Right lung (tissue), 2 donors: ENCODE measurements at regions not wholly inside any gene's neighbourhood (a gene's known extent, or its start where the extent isn't known, plus 50 kb on each side); places are given as distances from the start of the nearest gene placed in this dataset.
"Not testable (repeated sequence)": the region's sequence is repeated elsewhere in the genome, so short reads cannot be mapped to it uniquely, and the experiment has no call there.

Experiments
- DNase-seq, 2 donors: peaks; one replicate each; pipeline ENCODE4 v3.0.0-alpha.2; 2013

DNA sequence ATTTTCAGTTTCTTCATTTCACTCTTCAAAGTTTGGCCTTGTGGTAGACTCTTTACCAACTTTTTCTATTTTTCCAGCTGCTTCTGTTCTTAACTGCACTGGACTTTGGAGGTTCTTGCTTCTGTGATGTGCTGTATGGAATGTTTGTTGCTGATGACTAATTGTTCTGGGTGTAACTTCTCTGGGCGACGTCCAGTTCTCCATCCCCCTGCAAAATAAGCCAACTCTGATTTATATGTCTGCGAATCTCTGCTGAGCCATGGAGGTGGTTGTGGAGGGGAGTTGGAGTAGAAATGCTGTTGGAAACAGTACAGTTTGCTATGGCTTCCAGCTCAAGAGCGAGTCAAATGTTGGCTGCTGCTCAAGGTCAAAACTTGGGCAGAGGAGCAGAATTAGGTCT is 113.9 kb upstream of the DYRK2 start:
- DNase-seq, result no peak

DNA sequence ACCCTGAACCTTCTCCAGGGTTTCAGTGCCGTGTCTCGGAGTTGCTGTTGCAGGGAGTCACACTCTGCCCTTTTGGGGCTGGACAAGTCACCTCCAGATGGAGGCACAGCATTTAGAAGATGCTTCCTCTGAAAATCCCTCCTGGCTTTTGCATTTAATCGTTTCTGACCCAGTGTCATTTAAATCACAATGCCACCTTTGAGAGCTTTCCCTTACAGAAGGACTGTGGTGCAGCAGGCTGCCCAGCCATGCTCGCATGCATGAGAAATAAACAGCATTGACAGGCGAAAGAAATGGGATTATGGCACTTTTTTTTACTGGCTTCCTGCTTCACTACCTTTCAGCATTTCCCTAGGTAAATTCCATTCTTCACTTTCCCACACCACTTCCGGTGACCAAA is 113.4 kb upstream of the DYRK2 start:
- DNase-seq, result no peak

DNA sequence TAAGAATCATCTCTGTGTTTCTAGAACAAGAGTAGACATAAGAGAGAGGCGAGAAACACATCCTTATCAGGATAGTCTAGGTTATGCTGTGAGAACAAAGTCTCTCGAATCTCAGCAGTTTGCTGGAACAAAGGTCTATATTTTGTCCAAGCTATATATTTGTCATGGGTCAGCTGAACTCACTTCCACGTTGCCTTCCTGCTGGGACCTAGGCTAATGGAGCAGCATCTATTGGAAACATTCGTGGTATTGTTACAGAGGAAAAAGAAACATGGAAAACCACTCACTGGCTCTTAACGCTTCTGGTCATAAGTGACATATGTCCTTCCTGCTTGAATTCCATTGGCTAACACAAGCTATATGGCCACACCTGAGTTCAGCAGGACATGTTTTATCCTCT is 112.6 kb upstream of the DYRK2 start:
- DNase-seq, result no peak

DNA sequence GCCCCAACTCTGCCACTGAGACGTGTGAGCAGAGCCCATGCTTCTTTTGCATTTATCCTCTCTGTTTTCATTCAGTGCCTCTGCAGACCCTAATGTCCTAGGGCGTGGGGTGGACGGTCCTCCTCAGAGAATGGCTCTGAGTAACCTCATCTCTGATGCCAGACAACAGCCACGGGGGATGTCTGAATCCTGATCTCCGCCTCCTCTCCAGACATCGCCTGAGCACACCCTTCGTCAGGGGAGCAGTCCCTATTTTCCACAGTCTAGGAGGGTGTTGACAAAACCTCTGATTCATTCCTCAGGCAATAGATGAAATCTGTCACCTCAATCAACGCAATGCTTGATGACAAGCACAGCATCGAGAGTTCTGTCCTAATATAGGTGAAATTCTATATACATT is 109.2 kb upstream of the DYRK2 start:
- no peak for DNase-seq

DNA sequence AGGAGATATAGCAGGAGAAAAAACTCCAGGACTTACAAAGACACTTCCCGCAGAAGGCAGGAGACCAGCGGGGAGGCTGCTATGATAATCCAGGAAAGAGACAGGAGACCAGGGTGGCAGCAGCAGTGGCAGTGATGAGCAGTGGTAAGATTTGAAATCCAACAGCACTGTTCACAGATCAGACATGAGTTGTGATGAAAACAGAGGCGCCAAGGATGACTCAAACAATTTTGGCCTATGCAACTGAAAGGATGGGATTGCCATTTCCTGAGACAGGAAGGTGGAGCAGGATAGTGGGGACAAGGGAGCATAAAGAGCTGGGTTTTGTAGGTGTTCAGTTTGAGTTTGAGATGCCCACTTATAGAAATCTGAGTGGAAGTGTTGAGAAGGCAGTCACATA is 108.6 kb upstream of the DYRK2 start:
- DNase-seq, result no peak

DNA sequence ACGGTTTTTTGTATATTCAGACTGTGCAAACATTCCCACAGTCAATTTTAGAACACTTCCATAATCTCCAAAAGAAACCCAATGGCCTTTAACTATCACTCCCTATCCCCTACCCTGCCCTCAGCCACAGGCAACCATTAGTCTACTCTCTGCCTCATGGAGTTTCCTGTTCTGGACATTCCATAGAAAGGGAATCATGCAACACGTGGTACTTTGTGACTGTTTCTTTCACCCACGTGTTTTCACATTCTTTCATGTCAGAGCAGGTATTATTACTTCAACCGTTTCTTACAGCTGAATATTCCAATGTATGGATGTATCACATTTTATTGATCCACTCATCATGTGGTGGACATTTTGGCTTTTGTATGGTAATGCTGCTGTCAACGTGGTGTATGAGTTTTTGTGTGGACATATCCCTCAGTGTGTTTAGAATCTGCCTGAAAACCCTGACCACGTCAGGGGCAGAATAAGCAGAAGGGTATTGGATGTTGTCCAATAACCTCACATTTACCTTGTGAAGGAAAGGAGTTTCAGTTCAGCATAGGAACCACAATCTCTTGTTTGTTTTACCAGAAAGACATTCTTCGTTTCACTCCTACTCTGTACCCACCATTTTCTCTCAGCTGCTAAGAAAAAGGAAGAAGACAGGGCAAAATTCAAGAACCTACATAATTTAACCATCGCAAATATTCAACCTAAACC is 107.5 kb upstream of the DYRK2 start:
- DNase-seq, result no peak

DNA sequence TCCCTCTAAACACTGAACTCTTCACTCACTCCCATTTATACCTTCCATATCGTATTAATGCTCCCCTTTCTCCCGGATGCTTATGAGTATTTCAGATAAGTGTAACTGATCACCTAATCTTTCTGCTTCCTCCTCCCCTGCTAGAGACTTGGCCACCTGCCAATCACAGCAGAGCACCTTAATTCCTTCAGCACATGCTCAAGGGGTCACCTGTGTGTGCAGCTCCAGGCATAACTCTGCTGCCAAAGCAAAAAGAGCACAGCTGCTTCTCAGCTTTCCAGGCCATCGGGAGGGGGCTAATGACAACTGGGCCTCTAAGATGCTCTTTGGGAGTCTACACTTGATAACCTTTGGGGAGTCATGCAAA is 106.9 kb upstream of the DYRK2 start:
- DNase-seq, result peak in 1 of 2 donors; percentile 18

DNA sequence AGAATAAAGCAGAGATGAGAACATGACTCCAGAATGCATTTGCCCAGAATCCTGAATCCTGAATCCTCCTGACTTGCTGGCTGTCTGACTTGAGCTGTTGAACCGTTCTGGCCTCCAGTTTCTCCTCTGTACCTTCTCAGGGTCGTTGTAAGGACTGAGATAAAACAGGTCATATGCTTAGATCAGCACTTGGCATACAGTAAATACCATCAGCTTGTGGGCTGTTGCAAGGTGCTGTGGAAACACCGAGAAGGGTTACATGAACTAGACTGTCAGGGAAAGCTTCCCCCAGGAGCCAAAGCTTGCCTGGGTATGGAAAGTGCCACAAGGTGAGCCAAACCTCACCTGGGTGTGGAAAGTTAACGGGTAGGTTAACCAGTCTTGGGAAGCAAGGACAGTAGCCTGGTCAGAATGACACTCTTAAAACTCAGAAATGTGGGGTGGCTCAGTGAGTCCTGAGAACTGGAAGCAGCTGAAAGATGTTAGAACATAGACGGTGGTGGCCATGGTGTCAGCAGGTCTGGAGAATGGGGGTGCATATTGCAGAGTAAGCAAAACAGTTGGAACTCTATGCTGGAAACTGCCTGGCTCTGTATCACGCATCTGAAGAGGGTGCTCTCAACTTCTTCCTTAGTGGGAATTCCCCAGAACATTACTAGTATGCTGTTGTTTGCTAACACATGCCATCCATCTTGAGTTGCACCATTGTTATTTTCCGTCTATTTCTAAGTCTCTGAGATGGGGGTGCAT is 105.3 kb upstream of the DYRK2 start:
- no peak for DNase-seq

DNA sequence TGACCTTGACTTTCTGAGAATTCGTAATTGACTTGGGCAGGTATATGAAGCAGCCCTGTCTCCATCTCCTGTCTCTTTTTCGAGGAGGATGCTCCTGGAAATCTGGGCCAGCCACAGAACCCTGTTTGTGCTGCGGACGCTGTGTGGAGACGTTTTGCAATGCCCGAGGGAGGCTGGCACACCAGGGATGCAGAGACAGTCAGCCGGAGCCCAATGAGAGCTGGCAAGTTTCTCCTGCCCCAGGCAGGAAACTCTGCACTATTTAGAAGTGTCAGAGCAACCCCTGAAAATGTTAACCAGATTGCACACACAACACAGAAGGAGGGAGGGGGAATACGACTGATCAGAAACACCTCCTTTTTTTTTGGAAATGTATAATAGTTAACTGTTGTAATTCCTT is 103.2 kb upstream of the DYRK2 start:
- no peak for DNase-seq

DNA sequence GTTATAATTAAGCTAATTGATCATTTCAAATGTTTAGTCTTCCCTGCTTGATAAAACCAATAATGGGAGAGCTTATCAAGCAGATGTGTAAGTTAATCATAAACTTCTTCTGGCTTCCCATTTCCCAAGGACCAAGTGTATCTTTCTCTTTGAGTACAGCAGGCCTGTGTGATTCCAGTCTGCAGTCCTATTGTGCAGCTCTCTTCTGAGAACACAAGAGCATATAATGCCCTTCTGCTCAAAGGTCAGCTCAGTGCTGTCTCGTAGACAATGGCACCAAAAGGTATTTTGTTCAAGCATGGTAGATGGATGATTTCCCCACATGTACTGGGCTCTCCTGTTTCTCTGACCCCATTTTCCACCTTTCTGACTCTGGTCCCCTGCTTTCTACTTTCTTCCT is 101.8 kb upstream of the DYRK2 start:
- no peak for DNase-seq

DNA sequence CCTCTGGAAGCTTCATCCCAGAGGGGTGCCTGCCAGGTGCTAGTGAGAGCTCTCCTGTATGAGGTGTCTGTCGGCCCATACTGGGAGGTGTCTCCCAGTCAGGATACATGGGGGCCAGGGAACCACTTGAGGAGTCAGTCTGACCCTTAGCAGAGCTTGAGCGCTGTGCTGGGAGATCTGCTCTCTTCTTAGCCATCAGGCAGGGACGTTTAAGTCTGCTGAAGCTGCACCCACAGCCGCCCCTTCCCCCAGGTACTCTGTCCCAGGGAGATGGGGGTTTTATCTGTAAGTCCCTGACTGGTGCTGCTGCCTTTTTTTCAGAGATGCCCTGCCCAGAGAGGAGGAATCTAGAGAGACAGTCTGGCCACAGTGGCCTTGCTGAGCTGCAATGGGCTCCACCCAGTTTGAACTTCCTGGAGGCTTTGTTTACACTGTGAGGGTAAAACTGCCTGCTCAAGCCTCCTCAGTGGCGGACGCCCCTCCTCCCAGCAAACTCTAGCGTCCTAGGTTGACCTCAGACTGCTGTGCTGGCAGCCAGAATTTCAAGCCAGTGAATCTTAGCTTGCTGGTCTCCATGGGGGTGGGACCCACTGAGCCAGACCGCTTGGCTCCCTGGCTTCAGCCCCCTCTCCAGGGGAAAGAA is 93.3 kb upstream of the DYRK2 start:
- DNase-seq, result not testable (repeated sequence)

DNA sequence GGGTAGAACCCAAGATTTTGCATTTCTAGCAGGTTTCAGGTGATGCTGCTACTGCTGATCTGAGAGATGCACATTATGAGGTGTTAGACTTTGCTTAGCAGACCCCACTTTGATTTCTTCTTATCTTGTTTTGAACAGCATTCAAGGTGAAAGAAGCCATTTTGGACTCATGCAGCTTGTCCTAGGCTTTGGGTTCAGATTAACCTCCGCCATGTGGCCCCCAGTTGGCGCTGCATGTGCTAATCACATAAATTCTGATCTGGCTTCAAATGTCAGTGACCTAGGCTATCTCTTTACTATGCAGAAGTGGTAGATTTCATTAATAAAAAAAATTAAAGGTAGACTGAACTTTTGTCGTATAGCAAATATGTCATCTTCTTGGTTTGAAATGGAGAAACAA is 89.8 kb upstream of the DYRK2 start:
- DNase-seq, result no peak

DNA sequence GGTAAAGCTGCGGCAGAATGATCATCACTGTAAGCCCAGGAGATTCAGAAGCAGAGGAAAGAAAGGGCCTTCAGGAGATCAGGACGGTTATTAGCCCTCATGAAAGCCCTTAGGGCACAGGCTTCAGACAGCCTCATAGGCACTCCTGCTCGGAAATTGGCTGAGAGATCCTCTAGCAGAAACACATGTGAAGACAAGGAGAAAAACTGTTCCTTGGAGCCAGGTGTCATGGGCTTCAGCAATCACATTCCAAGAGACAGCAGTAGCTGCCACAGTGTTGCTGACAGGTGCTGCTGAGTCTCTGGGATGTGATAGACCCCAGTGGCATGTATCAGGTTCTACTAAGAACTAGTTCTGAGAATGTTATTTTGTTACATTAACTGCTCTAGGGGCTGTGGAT is 88.8 kb upstream of the DYRK2 start:
- DNase-seq, result no peak

DNA sequence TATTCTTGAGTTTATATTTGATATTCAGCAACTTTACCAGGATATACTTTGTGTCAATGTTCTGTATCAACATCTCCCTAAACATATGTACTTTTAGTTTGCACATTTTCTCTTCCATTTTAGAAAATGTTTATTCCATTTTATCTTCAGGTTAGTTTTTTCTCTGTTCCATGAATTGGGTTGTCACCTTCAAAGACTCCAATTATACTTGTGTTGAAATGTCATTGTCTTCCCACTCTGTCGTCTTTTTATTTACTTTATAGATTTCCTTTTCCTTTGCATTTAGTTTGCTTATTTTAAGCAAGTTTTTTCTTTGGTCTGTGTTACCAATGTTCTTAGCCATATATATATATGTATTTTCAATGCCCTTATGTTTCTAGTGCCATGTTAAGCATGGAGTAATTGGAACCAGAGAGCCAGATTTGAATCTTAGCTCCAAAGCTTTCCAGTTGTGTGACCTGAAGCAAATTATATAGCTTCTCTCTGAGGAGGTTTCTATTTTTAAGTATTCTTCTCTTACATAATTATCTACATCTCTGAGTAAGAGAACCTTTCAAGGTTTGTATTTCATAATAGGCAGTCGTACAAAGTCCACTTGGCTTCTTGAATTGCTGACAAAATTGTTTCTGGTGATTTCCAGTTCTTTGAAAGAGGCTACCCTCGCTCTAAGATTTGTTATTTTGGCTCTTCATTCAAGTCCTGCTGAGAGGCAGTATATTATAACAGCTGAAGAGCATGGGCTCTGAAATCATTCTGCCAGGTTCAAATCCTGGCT is 85.8 kb upstream of the DYRK2 start:
- no peak for DNase-seq

DNA sequence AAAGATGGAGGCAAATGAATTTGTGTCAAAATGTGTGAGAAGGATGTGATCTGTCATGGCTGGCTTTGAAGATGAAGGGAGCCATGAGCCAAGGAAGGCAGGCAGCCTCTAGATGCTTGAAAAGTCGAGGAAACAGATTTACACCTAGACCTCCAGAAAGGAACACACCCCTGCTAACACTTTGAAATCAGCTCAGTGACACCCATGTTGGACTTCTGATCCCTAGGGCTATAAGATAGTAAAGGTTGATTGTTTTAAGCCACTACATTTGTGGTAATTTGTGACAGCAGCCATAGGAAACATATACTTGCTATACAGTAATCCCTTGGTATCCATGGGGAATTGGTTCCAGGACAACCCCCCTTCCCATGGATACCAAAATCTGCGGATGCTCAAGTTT is 80.5 kb upstream of the DYRK2 start:
- DNase-seq, result no peak

DNA sequence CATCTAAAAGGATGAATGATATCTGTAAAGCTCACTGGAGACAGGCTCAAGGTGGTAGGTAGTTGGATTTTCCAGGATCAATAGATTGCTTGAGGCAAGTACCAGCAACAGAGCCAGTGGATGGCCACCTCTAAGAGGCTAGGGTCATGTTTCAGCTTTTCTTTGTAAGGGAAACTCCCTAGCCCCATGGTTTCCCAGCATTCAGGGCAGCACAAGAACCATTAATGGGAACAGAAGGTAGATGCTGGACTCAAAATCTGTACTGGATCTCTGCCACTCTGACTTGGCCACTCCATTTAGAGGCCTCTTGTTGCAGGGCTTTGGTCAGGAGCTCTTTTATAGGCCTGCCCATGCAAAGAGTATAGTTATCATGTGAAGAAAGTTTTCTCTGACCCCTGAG is 76.1 kb upstream of the DYRK2 start:
- DNase-seq, result no peak

DNA sequence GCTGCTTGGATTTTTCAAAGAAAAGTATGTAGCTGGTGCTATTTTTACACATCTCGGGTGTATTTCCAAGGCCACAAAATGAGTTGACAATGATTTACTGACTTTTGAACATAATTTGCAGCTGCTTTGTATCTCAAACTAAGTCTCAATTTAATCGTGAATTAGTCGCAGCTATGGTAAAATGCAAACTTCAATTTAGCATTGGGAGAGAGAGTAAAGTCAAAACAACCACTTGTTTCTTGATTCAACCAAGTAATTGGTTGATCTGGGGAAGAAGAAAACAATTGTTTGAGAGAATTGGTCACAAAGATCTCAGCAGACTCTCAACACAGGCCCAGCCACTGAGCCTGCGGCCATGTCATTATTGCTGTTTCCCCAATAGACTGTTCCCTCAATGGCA is 75.0 kb upstream of the DYRK2 start:
- DNase-seq, result no peak

DNA sequence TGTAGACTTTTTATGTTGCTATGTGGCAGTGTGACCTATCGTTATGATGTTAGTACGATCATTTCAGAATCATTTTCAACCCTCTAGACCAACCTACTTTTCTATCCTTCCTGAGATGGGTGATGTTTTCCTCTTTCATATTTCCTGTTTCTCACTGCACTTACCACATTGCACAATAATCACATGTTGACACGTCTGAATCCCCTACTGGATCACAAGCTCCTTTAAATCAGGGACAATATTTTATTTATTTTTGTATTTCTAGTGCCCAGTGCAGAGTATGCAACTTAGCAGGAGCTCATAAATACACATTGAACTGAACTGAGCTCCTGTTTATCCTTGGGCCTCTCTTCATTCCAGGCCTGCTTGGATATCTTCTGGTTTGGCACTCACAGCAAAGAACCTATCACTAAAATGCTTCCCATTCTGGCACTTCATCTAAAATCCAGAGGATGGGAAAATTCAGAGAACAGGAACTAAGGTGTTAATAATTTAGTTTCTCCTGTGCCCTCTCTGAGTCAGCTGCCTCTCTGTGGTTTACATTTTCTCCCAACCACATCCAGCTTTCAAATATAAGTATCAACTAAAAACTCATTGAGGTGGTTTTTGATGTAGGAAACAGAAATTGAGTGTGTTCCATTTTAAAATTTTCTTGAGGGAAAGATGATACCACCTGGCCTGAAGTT is 69.4 kb upstream of the DYRK2 start:
- DNase-seq, result no peak

DNA sequence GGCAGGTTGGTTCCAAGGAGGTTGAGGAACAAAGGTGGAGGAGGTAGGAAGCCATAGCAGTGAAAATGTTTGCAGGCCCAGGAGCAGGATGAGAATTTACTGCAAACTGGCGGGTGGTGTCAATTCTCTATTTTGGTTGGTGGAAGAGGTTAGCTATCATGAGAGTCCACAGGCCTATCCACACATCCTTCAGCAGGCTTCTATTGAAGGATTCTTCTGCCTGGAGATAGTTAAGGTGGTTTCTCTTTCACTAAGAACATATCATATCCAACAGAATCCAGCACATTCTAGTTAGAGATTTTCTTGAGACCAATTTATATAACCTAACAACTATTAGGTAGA is 68.9 kb upstream of the DYRK2 start:
- no peak for DNase-seq

DNA sequence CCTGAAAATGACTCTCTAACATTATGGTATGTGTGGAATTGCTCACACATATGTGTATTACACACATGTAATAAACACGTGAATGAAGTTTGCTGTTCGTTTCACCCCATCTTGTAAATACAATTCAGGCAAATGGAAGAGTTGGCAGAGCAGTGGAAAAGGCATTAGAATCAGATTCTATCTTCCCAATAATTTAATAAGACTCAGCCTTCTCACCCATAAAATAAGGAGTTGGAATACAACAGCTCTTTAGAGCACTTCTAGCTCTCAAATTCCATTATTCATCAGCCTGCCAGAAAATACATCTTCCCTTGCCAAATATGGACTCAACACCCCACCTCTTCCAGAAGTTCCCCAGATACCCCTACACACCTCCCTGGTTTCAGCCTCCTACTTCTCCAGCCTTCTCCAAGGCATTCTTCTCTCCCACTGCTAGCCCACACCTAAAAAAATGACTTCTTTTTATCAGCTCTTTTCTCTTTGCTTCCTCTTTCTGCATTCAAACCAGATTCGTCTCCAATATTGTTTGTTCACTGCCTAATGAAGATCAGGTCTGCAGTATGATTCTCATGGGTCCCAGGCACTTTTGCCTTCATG is 66.2 kb upstream of the DYRK2 start:
- DNase-seq, result no peak

DNA sequence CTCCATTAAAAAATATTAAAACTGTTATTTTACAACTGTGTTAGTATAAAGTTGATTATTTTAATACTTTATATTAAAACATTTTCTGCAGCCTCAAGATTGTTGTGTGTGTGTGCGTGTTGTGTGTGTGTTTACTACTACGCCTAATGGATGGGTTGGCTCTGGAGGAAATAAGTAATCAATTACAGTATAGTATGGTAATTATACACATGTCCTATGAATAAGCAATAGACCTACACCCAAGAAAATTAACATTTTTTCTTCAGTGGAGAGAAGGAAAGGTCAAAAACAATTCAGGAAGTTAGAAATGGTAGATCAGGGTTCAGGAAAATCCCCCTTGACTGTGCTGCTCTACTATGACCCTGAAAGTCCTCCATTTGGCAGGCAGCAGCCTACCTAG is 65.7 kb upstream of the DYRK2 start:
- no peak for DNase-seq

DNA sequence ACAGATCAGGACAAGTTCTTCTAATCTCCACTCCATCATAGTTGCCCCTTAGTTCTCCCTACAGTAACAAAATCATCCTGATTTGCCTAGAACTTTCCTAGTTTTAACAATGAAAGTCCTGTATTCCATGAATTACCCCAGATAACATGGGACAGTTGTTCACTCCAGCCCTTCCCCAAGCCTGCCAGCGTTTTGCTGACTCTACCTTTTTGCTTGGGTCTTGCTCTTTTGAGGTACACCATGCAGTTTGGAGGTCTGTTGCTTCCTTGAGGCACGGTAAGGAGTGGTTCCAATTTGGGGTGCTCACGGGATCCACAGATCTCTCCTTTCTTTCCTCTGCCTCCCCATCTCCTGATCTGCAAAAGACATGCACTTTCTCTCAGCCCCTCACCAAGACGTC is 61.6 kb upstream of the DYRK2 start:
- DNase-seq, result no peak
